HEK293 (cell line): ENCODE measurements at regions not wholly inside any gene's neighbourhood (a gene's known extent, or its start where the extent isn't known, plus 50 kb on each side); places are given as distances from the start of the nearest gene placed in this dataset.

ENCODE experiments used
- CTCF ChIA-PET: fragments of 350-600 bp; formaldehyde crosslinking; extraction: SDS; loops from one replicate; lab custom pipeline; 2021; ENCODE audit warnings: antibody characterized with exemption; lab: Yijun Ruan, JAX
- POLR2A ChIA-PET: fragments of 300-600 bp; formaldehyde crosslinking; extraction: SDS; loops from one replicate; lab custom pipeline; 2020; ENCODE audit warnings: antibody characterized with exemption, inconsistent platforms; lab: Yijun Ruan, JAX
- H3K27ac ChIP-seq: fragments of 200-500 bp; sonication (Bioruptor generic); 2 replicates; pipeline ENCODE4 v1.5.1; 2014; ENCODE audit warnings: low read depth, low read length, control low read depth, inconsistent platforms; ENCODE audit errors: extremely low read depth
- H3K36me3 ChIP-seq, 2 experiments: fragments of 200-500 bp in 1 of 2; sonication (Bioruptor generic) in 1 of 2; 1 replicate in 1 of 2; 2 replicates in 1 of 2; pipeline ENCODE4 v1.5.1; 2014 to 2017; ENCODE audit warnings: inconsistent platforms in 2 of 2, low read length in 2 of 2; ENCODE audit not compliant: control insufficient read depth in 2 of 2, insufficient read depth in 1 of 2
- H3K4me1 ChIP-seq: fragments of 200-500 bp; sonication (Bioruptor generic); 2 replicates; pipeline ENCODE4 v1.5.1; 2014; ENCODE audit warnings: mild to moderate bottlenecking, low read length, inconsistent platforms; ENCODE audit not compliant: control insufficient read depth, insufficient read depth
- H3K4me3 ChIP-seq: 2 replicates; pipeline ENCODE4 v1.5.1; 2011; ENCODE audit warnings: low read depth, mild to moderate bottlenecking, control low read depth, low read length, moderate library complexity
- H3K9me3 ChIP-seq: fragments of 200-500 bp; sonication (Bioruptor generic); 2 replicates; pipeline ENCODE4 v1.5.1; 2014; ENCODE audit warnings: low read depth, low read length, inconsistent platforms; ENCODE audit not compliant: control insufficient read depth, insufficient read depth
- EGR2 ChIP-seq: fragments of 450-650 bp; formaldehyde crosslinking; IDR thresholded peaks from 2 replicates; pipeline ENCODE4 v1.5.1; 2016; ENCODE audit warnings: low read depth, missing biosample characterization, missing genetic modification characterization
- GLIS1 ChIP-seq: fragments of 450-650 bp; formaldehyde crosslinking; IDR thresholded peaks from 2 replicates; pipeline ENCODE4 v1.5.1; 2016; ENCODE audit warnings: missing biosample characterization, missing genetic modification characterization
- HOXD13 ChIP-seq: sonication (generic); formaldehyde crosslinking; IDR thresholded peaks from 2 replicates; pipeline ENCODE4 v1.8.0; 2022; ENCODE audit warnings: missing genetic modification reagents, borderline replicate concordance
- MEIS1 ChIP-seq: sonication (generic); formaldehyde crosslinking; IDR thresholded peaks from 2 replicates; pipeline ENCODE4 v1.8.1; 2022; ENCODE audit warnings: missing genetic modification reagents, mild to moderate bottlenecking, borderline replicate concordance
- MYNN ChIP-seq: fragments of 450-650 bp; formaldehyde crosslinking; IDR thresholded peaks from 2 replicates; pipeline ENCODE4 v1.5.1; 2016; ENCODE audit warnings: missing biosample characterization, missing genetic modification characterization, borderline replicate concordance
- SP3 ChIP-seq: fragments of 450-650 bp; formaldehyde crosslinking; IDR thresholded peaks from 2 replicates; pipeline ENCODE4 v1.5.1; 2016; ENCODE audit warnings: missing biosample characterization, missing genetic modification characterization
- YY2 ChIP-seq: fragments of 450-650 bp; formaldehyde crosslinking; IDR thresholded peaks from 2 replicates; pipeline ENCODE4 v1.5.1; 2016; ENCODE audit warnings: missing biosample characterization, missing genetic modification characterization
- ZNF10 ChIP-seq: fragments of 450-650 bp; formaldehyde crosslinking; IDR thresholded peaks from 2 replicates; pipeline ENCODE4 v1.5.1; 2017; ENCODE audit warnings: missing biosample characterization, missing genetic modification characterization
- ZNF133 ChIP-seq: fragments of 450-650 bp; formaldehyde crosslinking; IDR thresholded peaks from 2 replicates; pipeline ENCODE4 v1.5.1; 2016; ENCODE audit warnings: missing biosample characterization, missing genetic modification characterization
- ZNF23 ChIP-seq: fragments of 450-650 bp; formaldehyde crosslinking; IDR thresholded peaks from 2 replicates; pipeline ENCODE4 v1.5.1; 2016; ENCODE audit warnings: missing biosample characterization, missing genetic modification characterization, borderline replicate concordance
- ZNF37A ChIP-seq: fragments of 450-650 bp; IDR thresholded peaks from 2 replicates; pipeline ENCODE4 v1.5.1; 2018; ENCODE audit warnings: missing biosample characterization, missing genetic modification characterization
- ZNF404 ChIP-seq: fragments of 450-650 bp; formaldehyde crosslinking; IDR thresholded peaks from 2 replicates; pipeline ENCODE4 v1.5.1; 2017; ENCODE audit warnings: missing biosample characterization, missing genetic modification characterization
- ZNF549 ChIP-seq: fragments of 450-650 bp; IDR thresholded peaks from 2 replicates; pipeline ENCODE4 v1.5.1; 2018; ENCODE audit warnings: missing biosample characterization, missing genetic modification characterization, mild to moderate bottlenecking, inconsistent platforms, moderate library complexity
- ZNF558 ChIP-seq: fragments of 450-650 bp; formaldehyde crosslinking; IDR thresholded peaks from 2 replicates; pipeline ENCODE4 v1.5.1; 2016; ENCODE audit warnings: missing biosample characterization, missing genetic modification characterization
- ZNF561 ChIP-seq: fragments of 450-650 bp; IDR thresholded peaks from 2 replicates; pipeline ENCODE4 v1.5.1; 2018; ENCODE audit warnings: missing biosample characterization, missing genetic modification characterization, borderline replicate concordance
- ZNF629 ChIP-seq: fragments of 450-650 bp; formaldehyde crosslinking; IDR thresholded peaks from 2 replicates; pipeline ENCODE4 v1.5.1; 2017; ENCODE audit warnings: missing biosample characterization, missing genetic modification characterization
- ZNF785 ChIP-seq: fragments of 450-650 bp; formaldehyde crosslinking; IDR thresholded peaks from 2 replicates; pipeline ENCODE4 v1.5.1; 2016; ENCODE audit warnings: missing biosample characterization, missing genetic modification characterization
- ZNF792 ChIP-seq: fragments of 450-650 bp; formaldehyde crosslinking; IDR thresholded peaks from 2 replicates; pipeline ENCODE4 v1.5.1; 2016; ENCODE audit warnings: missing biosample characterization, missing genetic modification characterization
- TF ChIP-seq, protein P1 (sequence below): fragments of 450-650 bp; formaldehyde crosslinking; IDR thresholded peaks from 2 replicates; pipeline ENCODE4 v1.5.1; 2016; ENCODE audit warnings: missing biosample characterization, missing genetic modification characterization
- TF ChIP-seq, protein P2 (sequence below): fragments of 450-650 bp; IDR thresholded peaks from 2 replicates; pipeline ENCODE4 v1.5.1; 2018; ENCODE audit warnings: missing biosample characterization, mild to moderate bottlenecking, missing genetic modification characterization
- TF ChIP-seq, protein P3 (sequence below): fragments of 450-650 bp; formaldehyde crosslinking; optimal IDR thresholded peaks from 2 replicates; pipeline ENCODE3; 2016; ENCODE audit warnings: missing biosample characterization, mild to moderate bottlenecking, missing genetic modification characterization

DNA sequence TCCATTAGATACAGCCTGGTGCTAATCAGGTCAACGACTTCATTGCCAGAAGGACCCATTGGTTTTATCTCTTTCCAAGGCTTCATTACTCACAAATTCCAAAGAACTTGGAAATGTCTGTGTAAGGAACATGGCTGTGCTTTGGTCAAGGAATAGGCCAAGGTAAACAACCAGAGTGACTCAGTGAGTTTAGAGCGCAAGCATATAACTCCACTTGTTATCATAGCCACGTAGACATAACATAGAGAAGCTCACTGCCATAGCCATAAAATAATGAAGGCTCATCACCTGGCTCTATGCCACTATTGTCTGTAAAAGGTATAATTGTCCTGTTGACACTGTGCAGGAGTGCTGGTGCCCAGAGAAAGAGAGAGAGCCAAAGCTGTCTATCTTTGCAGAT lies 139.3 kb upstream of the PLCXD3 start:
- ChIA-PET POLR2A (no interaction called here), CTCF (interaction anchor here (0.8 to 1.8 kb wide), 2 partner anchors 11 to 194 kb away, joined by 5 to 6 read pairs; no protein-coding TSS in a partner anchor)
- H3K4me1 ChIP-seq = no peaks in the 10 kb centered on the region
- no peaks in the 10 kb centered on the region for H3K9me3 ChIP-seq
- H3K4me3 ChIP-seq = no peak overlapping the region
- H3K36me3 ChIP-seq = no peaks in the 10 kb centered on the region
- H3K27ac ChIP-seq = no peak overlapping the region
- TF ChIP-seq ZNF10 (tag by site-specific recombination) (no peak), ZNF549 (tag by site-specific recombination) (no peak), GLIS1 (tag by site-specific recombination) (no peak), MYNN (tag by site-specific recombination) (no peak), ZNF404 (tag by site-specific recombination) (no peak), EGR2 (no peak), ZNF37A (tag by site-specific recombination) (no peak), ZNF785 (tag by site-specific recombination) (no peak), ZNF792 (tag by site-specific recombination) (no peak), MEIS1 (no peak), ZNF23 (tag by site-specific recombination) (no peak), ZNF558 (no peak), ZNF133 (tag by site-specific recombination) (no peak), YY2 (tag by site-specific recombination) (no peak), ZNF561 (tag by site-specific recombination) (no peak), ZNF629 (tag by site-specific recombination) (no peak)
- TF ChIP-seq, protein P1, sequence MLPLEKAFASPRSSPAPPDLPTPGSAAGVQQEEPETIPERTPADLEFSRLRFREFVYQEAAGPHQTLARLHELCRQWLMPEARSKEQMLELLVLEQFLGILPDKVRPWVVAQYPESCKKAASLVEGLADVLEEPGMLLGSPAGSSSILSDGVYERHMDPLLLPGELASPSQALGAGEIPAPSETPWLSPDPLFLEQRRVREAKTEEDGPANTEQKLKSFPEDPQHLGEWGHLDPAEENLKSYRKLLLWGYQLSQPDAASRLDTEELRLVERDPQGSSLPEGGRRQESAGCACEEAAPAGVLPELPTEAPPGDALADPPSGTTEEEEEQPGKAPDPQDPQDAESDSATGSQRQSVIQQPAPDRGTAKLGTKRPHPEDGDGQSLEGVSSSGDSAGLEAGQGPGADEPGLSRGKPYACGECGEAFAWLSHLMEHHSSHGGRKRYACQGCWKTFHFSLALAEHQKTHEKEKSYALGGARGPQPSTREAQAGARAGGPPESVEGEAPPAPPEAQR (tag by site-specific recombination) = no peak
- TF ChIP-seq, protein P2, sequence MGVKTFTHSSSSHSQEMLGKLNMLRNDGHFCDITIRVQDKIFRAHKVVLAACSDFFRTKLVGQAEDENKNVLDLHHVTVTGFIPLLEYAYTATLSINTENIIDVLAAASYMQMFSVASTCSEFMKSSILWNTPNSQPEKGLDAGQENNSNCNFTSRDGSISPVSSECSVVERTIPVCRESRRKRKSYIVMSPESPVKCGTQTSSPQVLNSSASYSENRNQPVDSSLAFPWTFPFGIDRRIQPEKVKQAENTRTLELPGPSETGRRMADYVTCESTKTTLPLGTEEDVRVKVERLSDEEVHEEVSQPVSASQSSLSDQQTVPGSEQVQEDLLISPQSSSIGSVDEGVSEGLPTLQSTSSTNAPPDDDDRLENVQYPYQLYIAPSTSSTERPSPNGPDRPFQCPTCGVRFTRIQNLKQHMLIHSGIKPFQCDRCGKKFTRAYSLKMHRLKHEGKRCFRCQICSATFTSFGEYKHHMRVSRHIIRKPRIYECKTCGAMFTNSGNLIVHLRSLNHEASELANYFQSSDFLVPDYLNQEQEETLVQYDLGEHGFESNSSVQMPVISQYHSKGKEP (tag by site-specific recombination) = no peak
- TF ChIP-seq, protein P3, sequence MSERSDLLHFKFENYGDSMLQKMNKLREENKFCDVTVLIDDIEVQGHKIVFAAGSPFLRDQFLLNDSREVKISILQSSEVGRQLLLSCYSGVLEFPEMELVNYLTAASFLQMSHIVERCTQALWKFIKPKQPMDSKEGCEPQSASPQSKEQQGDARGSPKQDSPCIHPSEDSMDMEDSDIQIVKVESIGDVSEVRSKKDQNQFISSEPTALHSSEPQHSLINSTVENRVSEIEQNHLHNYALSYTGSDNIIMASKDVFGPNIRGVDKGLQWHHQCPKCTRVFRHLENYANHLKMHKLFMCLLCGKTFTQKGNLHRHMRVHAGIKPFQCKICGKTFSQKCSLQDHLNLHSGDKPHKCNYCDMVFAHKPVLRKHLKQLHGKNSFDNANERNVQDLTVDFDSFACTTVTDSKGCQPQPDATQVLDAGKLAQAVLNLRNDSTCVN (tag by site-specific recombination) = no peak

DNA sequence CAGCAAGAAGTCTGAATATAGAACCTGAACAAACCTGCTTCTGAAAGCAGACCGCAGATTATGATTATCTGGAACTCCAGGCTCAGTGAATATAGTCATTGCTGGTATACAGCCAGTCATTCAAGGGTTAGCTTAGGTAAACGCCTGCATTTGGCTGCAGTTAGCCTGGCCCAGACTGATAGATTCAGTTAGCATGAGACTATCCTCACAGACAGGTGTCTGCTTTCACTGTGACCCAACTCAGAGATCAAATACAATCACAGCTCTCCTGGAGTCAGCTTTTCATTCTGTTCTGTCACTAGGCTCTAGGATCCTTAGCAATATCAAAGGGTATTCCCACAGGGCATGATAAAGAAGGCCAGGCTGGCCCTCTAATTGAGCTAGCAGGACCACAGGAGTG lies 138.6 kb upstream of the PLCXD3 start:
- Histone ChIP-seq H3K4me1 (no peaks in the 10 kb centered on the region), H3K4me3 (no peak overlapping the region), H3K36me3 (no peaks in the 10 kb centered on the region), H3K9me3 (no peaks in the 10 kb centered on the region), H3K27ac (no peak overlapping the region)
- ChIA-PET CTCF (interaction anchor here (0.6 to 1.8 kb wide), 2 partner anchors 10 to 1877 kb away, joined by 3 to 6 read pairs; no protein-coding TSS in a partner anchor), POLR2A (no interaction called here)
- no peak for TF ChIP-seq HOXD13 (CRISPR knock-in tag)
- TF ChIP-seq SP3 = no peak
